Fibroblast of mammary gland (primary cell): ENCODE measurements at regions not wholly inside any gene's neighbourhood (a gene's known extent, or its start where the extent isn't known, plus 50 kb on each side); places are given as distances from the start of the nearest gene placed in this dataset.

Experiments
- DNase-seq: peaks from one replicate; pipeline ENCODE4 v3.0.0-alpha.2; 2010; ENCODE audit warnings: low read depth
- H3K4me3 ChIP-seq: 2 replicates; pipeline ENCODE4 v1.5.1; 2011; ENCODE audit warnings: low read depth, mild to moderate bottlenecking, low read length, moderate library complexity; ENCODE audit not compliant: control insufficient read depth
- CTCF ChIP-seq: conservative IDR thresholded peaks from 2 replicates; pipeline ENCODE4 v1.5.1; 2011; ENCODE audit warnings: low read depth, low read length, inconsistent platforms; ENCODE audit not compliant: control insufficient read depth, insufficient read depth

DNA sequence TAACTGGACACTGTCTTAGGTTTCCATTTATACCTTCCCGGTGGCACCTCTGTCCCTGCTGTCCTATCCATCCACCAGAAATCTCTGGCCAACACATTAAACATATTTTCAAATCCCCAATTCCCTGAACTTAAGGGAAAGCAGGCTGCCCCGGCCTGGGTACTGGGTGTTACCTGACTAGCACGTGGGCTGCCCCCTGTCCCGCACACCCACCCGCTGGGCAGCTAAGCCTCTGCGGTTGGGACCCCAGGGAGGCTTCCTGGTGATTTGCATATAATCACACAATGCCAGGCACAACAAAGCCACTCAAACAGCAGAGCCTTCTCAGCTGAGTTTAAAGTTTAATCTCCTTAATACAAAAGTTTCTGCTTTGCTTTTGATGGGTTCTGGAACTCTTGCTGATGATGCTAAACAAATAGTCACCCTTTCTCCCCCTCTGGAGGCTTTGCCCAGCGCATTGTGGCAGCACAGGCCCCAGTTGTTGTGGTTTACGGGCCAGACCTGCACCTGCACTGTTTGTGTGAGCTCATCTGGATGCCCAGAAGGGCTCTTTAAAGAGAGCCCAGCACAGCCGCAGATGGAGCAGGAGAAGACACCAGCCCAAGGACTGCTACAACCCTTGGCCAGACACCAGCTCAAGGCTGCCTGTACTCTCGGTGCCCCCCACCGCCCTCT is 59.9 kb upstream of the POU2AF1 start:
- no peak overlapping the region for H3K4me3 ChIP-seq
- no peak for DNase-seq
- TF ChIP-seq CTCF = no peak

GRCh38 chr11:111438168-111438567 is 59.1 kb upstream of the POU2AF1 start:
- no peak for TF ChIP-seq CTCF
- no peak for DNase-seq
- no peak overlapping the region for H3K4me3 ChIP-seq

DNA sequence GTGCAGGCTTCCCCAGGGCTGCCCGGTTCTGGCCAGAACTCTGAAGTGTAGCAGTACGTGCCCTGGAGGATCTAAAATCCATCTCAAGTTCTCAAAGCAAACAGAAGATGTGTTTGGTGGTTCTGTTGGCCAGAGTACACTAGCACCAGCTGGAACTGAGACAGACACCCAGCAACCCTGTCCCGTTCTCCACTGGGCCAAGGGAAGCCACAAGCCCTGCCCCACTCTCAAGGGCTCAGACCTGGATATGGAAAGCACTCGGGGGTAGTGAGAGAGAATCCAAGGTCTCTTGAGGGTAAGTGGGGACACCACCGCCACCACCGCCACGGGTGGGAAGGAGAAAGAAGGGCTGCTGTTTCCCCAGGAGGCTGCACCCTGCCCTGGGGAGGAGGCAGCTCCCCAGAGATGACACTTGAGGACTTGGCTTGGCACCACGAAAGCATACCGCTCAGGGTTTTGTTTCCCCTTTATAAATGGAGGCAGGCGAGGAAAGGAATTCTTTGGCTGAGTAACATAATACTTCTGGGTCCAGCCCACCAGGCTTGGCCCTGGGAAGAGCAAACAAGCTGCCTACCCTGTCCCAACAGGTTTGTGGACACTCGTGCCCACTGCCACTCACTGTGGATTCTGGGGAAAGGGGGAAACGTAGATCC is 56.1 kb upstream of the POU2AF1 start:
- no peak for TF ChIP-seq CTCF
- no peak for DNase-seq
- H3K4me3 ChIP-seq = no peak overlapping the region

GRCh38 chr11:111429066-111429506 is 50.0 kb upstream of the POU2AF1 start:
- TF ChIP-seq CTCF = peak; percentile 94
- DNase-seq = peak; percentile 81
- no peak overlapping the region for H3K4me3 ChIP-seq
